ENCODE measurements at regions not wholly inside any gene's neighbourhood (a gene's known extent, or its start where the extent isn't known, plus 50 kb on each side); places are given as distances from the start of the nearest gene placed in this dataset.

DNA sequence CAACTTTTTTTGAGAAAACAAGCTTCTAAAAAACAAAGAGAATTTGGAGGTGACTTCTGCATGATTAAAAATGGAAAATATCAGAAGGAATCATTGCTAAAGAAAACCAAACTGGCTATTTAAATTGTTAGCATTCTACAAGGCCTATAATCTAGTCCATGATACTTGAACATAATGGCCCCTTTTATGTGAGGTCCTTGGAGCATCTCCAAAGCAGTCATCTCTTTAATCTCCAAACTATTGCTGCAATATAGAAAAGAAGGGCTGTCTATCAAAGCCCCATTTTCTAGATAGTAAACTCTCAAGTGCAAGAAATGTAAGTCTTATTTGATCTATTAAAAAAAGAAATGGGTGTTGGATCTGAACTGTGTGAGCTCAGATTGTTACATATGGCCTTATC lies 615.1 kb downstream of the CENPC start:
- TF ChIP-seq NFIC (IDR thresholded peaks at IDR 0.05; ENCODE audit: borderline replicate concordance): no peak
- TF ChIP-seq POLR2AphosphoS5 (IDR thresholded peaks at IDR 0.05; ENCODE audit: low read depth, low read length): no peak
- TF ChIP-seq, protein P1, sequence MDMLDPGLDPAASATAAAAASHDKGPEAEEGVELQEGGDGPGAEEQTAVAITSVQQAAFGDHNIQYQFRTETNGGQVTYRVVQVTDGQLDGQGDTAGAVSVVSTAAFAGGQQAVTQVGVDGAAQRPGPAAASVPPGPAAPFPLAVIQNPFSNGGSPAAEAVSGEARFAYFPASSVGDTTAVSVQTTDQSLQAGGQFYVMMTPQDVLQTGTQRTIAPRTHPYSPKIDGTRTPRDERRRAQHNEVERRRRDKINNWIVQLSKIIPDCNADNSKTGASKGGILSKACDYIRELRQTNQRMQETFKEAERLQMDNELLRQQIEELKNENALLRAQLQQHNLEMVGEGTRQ (IDR thresholded peaks at IDR 0.05; ENCODE audit: borderline replicate concordance, low read depth, low read length): no peak
- no peak for TF ChIP-seq GATA2 (CRISPR knock-in tag; IDR thresholded peaks at IDR 0.05)

Data from SK-N-SH (cell line).